GM18951 (cell line): ENCODE measurements at regions not wholly inside any gene's neighbourhood (a gene's known extent, or its start where the extent isn't known, plus 50 kb on each side); places are given as distances from the start of the nearest gene placed in this dataset.

Experiments
- POLR2A ChIP-seq: IDR thresholded peaks from 4 replicates; pipeline ENCODE4 v1.6.1; 2011; ENCODE audit warnings: mild to moderate bottlenecking; ENCODE audit not compliant: insufficient read length, insufficient read depth; ENCODE audit errors: extremely low read depth
- in situ Hi-C: fragments of 300-500 bp; cut with MboI; formaldehyde crosslinking; loops from one replicate; pipeline ENCODE4 v1.12.0; 2022; ENCODE audit warnings: low sequenced_read_pairs, mixed read lengths, inconsistent platforms; ENCODE audit not compliant: unreplicated experiment

GRCh38 chr4:180189666-180190065, 2053.5 kb upstream of the TENM3 start:
- TF ChIP-seq POLR2A: no peak
- in situ Hi-C loops: no loop called here

GRCh38 chr4:180190382-180190781, 2052.8 kb upstream of the TENM3 start:
- no peak for TF ChIP-seq POLR2A
- in situ Hi-C loops: no loop called here

GRCh38 chr4:180197471-180197870, 2045.7 kb upstream of the TENM3 start:
- in situ Hi-C loops: no loop called here
- no peak for TF ChIP-seq POLR2A

- in situ Hi-C loops: no loop called here
- no peak for TF ChIP-seq POLR2A
These were observed 2039.9 kb upstream of the TENM3 start for GRCh38 chr4:180203349-180203748.

GRCh38 chr4:180205276-180205675, 2037.9 kb upstream of the TENM3 start:
- in situ Hi-C loops: no loop called here
- no peak for TF ChIP-seq POLR2A

- in situ Hi-C loops: no loop called here
- no peak for TF ChIP-seq POLR2A
These were observed 2035.3 kb upstream of the TENM3 start for GRCh38 chr4:180207921-180208320.

- TF ChIP-seq POLR2A: no peak
- in situ Hi-C loops: no loop called here
These were observed 2026.1 kb upstream of the TENM3 start for GRCh38 chr4:180217070-180217469.

GRCh38 chr4:180219080-180219479, 2024.1 kb upstream of the TENM3 start:
- TF ChIP-seq POLR2A: no peak
- in situ Hi-C loops: no loop called here

- no peak for TF ChIP-seq POLR2A
- in situ Hi-C loops: no loop called here
These were observed 2017.2 kb upstream of the TENM3 start for GRCh38 chr4:180225977-180226376.

GRCh38 chr4:180234730-180235129, 2008.5 kb upstream of the TENM3 start:
- in situ Hi-C loops: no loop called here
- no peak for TF ChIP-seq POLR2A

GRCh38 chr4:180240670-180241069, 2002.5 kb upstream of the TENM3 start:
- in situ Hi-C loops: no loop called here

GRCh38 chr4:180253419-180253818, 1989.8 kb upstream of the TENM3 start:
- TF ChIP-seq POLR2A: no peak
- in situ Hi-C loops: no loop called here

More at GRCh38 chr4:180240670-180241069, 2002.5 kb upstream of the TENM3 start:
- TF ChIP-seq POLR2A: no peak

- no peak for TF ChIP-seq POLR2A
- in situ Hi-C loops: no loop called here
These were observed 1981.9 kb upstream of the TENM3 start for GRCh38 chr4:180261346-180261745.

- in situ Hi-C loops: no loop called here
- TF ChIP-seq POLR2A: no peak
These were observed 1963.1 kb upstream of the TENM3 start for GRCh38 chr4:180280076-180280475.

GRCh38 chr4:180280726-180281297, 1962.4 kb upstream of the TENM3 start:
- in situ Hi-C loops: no loop called here
- no peak for TF ChIP-seq POLR2A
